Fibroblast of lung (primary cell): ENCODE measurements at regions not wholly inside any gene's neighbourhood (a gene's known extent, or its start where the extent isn't known, plus 50 kb on each side); places are given as distances from the start of the nearest gene placed in this dataset.

ENCODE experiments used
- CTCF ChIP-seq, 2 donors: IDR thresholded peaks in 1 of 2; conservative IDR thresholded peaks in 1 of 2; 1 replicate in 1 of 2; 2 replicates in 1 of 2; pipeline ENCODE4 v1.5.1; 2011 to 2012; ENCODE audit warnings: low read length in 2 of 2, control low read depth in 1 of 2, inconsistent platforms in 1 of 2, low read depth in 1 of 2, mild to moderate bottlenecking in 1 of 2
- EZH2 ChIP-seq: IDR thresholded peaks from 2 replicates; pipeline ENCODE4 v1.5.1; 2012; ENCODE audit warnings: low read length, control low read depth, mild to moderate bottlenecking; ENCODE audit errors: missing control alignments

DNA sequence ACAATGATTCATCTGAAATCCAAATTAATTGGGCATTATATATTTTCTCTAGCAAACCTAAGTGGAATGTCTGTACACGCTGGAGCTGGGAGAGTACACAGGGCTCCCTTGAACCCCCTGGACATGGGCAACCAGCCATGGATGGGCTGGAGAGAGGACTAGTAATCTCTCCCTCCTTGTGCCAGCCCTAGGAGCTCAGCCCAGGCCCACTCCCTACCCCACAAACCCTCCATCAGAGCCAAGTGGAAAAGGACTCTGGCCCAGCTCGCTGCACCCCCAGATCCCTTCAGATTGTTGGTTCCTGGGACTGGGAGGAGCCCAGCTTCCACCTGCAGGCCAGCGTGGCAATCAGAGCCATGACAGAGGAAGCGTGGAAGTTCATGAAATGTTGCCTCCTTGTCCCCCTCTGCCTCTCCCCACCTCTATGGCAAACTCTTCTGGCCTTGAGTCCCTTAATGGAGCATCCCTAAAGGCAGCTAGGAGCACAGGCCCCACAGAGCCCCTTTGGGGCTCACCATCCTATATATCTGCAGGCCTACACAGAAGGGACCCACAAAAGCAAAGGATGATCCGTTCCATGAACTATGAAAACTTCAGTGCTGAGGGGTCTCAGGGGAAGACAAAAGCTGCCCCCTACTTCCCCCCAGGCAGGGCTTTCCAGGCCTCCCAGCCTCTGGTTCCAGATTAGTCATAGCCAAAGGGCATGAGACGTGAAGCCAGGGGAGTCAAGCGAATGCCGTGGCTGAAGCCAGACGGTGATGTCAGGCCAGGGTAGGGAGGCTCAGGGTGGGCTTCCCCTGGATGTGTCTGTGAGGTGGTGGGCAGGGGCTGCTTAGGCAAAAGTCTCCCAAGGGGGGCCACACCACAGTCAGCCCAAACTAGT lies 126.4 kb upstream of the MAFB start:
- TF ChIP-seq EZH2 (no peak), CTCF (conservative IDR thresholded peaks at IDR 0.05 in 1 of 2, IDR thresholded peaks at IDR 0.05 in 1 of 2; ENCODE audit: low read depth in 1 of 2, low read length in 2 of 2) (no peak)
